H1 (cell line): ENCODE measurements at regions not wholly inside any gene's neighbourhood (a gene's known extent, or its start where the extent isn't known, plus 50 kb on each side); places are given as distances from the start of the nearest gene placed in this dataset.

Source experiments
- CREB1 ChIP-seq: IDR thresholded peaks from 2 replicates; pipeline ENCODE4 v1.6.1; 2012; ENCODE audit warnings: inconsistent platforms
- GTF2F1 ChIP-seq: IDR thresholded peaks from 2 replicates; pipeline ENCODE4 v1.6.1; 2012; ENCODE audit warnings: low read depth, low read length, improper control_type of control experiment, borderline replicate concordance
- MAFK ChIP-seq: IDR thresholded peaks from 2 replicates; pipeline ENCODE4 v1.6.1; 2012; ENCODE audit warnings: low read depth, mild to moderate bottlenecking, improper control_type of control experiment, low read length
- NANOG ChIP-seq: IDR thresholded peaks from 2 replicates; pipeline ENCODE4 v1.6.1; 2011; ENCODE audit warnings: low read length, low read depth, mild to moderate bottlenecking, inconsistent platforms; ENCODE audit not compliant: insufficient read depth, poor library complexity, severe bottlenecking
- SIN3A ChIP-seq, 2 experiments: IDR thresholded peaks in 1 of 2; conservative IDR thresholded peaks in 1 of 2; 2 replicates each; pipeline ENCODE4 v1.6.1; 2011 to 2012; ENCODE audit warnings: low read length in 2 of 2, improper control_type of control experiment in 1 of 2, low read depth in 1 of 2, mild to moderate bottlenecking in 1 of 2
- SIRT6 ChIP-seq: IDR thresholded peaks from one replicate; pipeline ENCODE4 v1.7.1; 2012; ENCODE audit warnings: low read length, inconsistent platforms
- SP2 ChIP-seq: IDR thresholded peaks from 2 replicates; pipeline ENCODE4 v1.6.1; 2012; ENCODE audit warnings: mild to moderate bottlenecking, low read length, inconsistent platforms
- SRF ChIP-seq: IDR thresholded peaks from 2 replicates; pipeline ENCODE4 v1.6.1; 2011; ENCODE audit warnings: mild to moderate bottlenecking, low read depth, low read length, moderate library complexity
- TEAD4 ChIP-seq: IDR thresholded peaks from 2 replicates; pipeline ENCODE4 v1.6.1; 2012; ENCODE audit warnings: low read depth, low read length, inconsistent platforms, mixed read lengths
- TF ChIP-seq, protein P1 (sequence below): fragments of 300-600 bp; sonication (generic); IDR thresholded peaks from 2 replicates; pipeline ENCODE4 v1.7.1; 2012; ENCODE audit warnings: low read length, moderate library complexity, mild to moderate bottlenecking, inconsistent platforms; ENCODE audit not compliant: insufficient replicate concordance
- TF ChIP-seq, protein P2 (sequence below): IDR thresholded peaks from 2 replicates; pipeline ENCODE4 v1.6.1; 2012; ENCODE audit warnings: low read length, inconsistent platforms

DNA sequence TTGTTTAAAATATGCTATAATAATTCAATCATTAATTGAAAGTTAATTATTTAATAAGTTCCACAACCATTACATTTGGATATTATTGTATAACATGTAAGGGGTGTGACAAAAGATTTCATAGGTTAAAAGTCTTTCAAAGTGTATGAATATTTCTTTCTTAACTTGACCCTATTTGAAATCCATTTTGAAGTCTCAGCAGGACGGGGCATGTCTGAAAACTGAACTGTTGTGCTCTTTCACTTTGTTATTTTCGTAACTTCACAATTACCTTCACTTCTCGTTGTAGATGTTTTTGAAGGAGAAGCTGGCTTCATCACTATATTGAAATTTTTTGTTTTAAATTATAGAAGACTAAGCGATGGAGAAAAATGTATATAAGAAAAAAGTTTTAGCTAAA lies 1775.7 kb downstream of the PCDH9 start (continued):
- TF ChIP-seq, protein P1, sequence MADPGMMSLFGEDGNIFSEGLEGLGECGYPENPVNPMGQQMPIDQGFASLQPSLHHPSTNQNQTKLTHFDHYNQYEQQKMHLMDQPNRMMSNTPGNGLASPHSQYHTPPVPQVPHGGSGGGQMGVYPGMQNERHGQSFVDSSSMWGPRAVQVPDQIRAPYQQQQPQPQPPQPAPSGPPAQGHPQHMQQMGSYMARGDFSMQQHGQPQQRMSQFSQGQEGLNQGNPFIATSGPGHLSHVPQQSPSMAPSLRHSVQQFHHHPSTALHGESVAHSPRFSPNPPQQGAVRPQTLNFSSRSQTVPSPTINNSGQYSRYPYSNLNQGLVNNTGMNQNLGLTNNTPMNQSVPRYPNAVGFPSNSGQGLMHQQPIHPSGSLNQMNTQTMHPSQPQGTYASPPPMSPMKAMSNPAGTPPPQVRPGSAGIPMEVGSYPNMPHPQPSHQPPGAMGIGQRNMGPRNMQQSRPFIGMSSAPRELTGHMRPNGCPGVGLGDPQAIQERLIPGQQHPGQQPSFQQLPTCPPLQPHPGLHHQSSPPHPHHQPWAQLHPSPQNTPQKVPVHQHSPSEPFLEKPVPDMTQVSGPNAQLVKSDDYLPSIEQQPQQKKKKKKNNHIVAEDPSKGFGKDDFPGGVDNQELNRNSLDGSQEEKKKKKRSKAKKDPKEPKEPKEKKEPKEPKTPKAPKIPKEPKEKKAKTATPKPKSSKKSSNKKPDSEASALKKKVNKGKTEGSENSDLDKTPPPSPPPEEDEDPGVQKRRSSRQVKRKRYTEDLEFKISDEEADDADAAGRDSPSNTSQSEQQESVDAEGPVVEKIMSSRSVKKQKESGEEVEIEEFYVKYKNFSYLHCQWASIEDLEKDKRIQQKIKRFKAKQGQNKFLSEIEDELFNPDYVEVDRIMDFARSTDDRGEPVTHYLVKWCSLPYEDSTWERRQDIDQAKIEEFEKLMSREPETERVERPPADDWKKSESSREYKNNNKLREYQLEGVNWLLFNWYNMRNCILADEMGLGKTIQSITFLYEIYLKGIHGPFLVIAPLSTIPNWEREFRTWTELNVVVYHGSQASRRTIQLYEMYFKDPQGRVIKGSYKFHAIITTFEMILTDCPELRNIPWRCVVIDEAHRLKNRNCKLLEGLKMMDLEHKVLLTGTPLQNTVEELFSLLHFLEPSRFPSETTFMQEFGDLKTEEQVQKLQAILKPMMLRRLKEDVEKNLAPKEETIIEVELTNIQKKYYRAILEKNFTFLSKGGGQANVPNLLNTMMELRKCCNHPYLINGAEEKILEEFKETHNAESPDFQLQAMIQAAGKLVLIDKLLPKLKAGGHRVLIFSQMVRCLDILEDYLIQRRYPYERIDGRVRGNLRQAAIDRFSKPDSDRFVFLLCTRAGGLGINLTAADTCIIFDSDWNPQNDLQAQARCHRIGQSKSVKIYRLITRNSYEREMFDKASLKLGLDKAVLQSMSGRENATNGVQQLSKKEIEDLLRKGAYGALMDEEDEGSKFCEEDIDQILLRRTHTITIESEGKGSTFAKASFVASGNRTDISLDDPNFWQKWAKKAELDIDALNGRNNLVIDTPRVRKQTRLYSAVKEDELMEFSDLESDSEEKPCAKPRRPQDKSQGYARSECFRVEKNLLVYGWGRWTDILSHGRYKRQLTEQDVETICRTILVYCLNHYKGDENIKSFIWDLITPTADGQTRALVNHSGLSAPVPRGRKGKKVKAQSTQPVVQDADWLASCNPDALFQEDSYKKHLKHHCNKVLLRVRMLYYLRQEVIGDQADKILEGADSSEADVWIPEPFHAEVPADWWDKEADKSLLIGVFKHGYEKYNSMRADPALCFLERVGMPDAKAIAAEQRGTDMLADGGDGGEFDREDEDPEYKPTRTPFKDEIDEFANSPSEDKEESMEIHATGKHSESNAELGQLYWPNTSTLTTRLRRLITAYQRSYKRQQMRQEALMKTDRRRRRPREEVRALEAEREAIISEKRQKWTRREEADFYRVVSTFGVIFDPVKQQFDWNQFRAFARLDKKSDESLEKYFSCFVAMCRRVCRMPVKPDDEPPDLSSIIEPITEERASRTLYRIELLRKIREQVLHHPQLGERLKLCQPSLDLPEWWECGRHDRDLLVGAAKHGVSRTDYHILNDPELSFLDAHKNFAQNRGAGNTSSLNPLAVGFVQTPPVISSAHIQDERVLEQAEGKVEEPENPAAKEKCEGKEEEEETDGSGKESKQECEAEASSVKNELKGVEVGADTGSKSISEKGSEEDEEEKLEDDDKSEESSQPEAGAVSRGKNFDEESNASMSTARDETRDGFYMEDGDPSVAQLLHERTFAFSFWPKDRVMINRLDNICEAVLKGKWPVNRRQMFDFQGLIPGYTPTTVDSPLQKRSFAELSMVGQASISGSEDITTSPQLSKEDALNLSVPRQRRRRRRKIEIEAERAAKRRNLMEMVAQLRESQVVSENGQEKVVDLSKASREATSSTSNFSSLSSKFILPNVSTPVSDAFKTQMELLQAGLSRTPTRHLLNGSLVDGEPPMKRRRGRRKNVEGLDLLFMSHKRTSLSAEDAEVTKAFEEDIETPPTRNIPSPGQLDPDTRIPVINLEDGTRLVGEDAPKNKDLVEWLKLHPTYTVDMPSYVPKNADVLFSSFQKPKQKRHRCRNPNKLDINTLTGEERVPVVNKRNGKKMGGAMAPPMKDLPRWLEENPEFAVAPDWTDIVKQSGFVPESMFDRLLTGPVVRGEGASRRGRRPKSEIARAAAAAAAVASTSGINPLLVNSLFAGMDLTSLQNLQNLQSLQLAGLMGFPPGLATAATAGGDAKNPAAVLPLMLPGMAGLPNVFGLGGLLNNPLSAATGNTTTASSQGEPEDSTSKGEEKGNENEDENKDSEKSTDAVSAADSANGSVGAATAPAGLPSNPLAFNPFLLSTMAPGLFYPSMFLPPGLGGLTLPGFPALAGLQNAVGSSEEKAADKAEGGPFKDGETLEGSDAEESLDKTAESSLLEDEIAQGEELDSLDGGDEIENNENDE: no peak
- TF ChIP-seq SP2: no peak
- TF ChIP-seq, protein P2, sequence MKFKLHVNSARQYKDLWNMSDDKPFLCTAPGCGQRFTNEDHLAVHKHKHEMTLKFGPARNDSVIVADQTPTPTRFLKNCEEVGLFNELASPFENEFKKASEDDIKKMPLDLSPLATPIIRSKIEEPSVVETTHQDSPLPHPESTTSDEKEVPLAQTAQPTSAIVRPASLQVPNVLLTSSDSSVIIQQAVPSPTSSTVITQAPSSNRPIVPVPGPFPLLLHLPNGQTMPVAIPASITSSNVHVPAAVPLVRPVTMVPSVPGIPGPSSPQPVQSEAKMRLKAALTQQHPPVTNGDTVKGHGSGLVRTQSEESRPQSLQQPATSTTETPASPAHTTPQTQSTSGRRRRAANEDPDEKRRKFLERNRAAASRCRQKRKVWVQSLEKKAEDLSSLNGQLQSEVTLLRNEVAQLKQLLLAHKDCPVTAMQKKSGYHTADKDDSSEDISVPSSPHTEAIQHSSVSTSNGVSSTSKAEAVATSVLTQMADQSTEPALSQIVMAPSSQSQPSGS: no peak
- TF ChIP-seq SIRT6: no peak
- TF ChIP-seq SIN3A (conservative IDR thresholded peaks at IDR 0.05 in 1 of 2, IDR thresholded peaks at IDR 0.05 in 1 of 2; ENCODE audit: low read depth in 1 of 2, low read length in 2 of 2): no peak
- no peak for TF ChIP-seq GTF2F1
- no peak for TF ChIP-seq MAFK
- TF ChIP-seq TEAD4: no peak
- no peak for TF ChIP-seq SRF
- TF ChIP-seq CREB1: no peak
- TF ChIP-seq NANOG: no peak
